HG03103 (cell line): ENCODE measurements at regions not wholly inside any gene's neighbourhood (a gene's known extent, or its start where the extent isn't known, plus 50 kb on each side); places are given as distances from the start of the nearest gene placed in this dataset.

Source experiments
- ATAC-seq: cut with Tn5 transposase; IDR thresholded peaks from one replicate; pipeline ENCODE4 v1.9.1; 2021; ENCODE audit warnings: low read depth; ENCODE audit not compliant: unreplicated experiment

GRCh38 chr14:87816416-87816815 is 176.6 kb downstream of the GALC start:
- ATAC-seq = no peak

DNA sequence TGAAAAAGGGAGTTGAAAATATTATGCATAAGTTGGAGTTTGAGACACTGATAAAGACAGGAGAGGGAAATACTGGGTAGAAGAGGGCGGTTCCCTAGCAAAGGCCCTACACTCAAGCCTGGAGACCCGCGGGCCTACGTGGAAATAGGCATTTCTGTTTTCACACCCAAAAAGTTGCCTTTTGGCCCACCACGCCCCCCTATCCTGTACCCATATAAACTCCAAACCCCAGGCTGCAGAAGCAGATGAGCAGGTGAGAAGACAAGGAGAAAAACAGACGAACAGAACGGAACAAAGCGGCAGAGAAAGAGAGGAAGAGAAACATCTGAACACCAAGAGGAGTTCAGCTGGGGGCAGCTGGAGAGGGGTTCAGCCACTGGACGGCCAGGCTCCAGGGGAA is 177.9 kb downstream of the GALC start:
- no peak for ATAC-seq

GRCh38 chr14:87813686-87814085 is 179.3 kb downstream of the GALC start:
- ATAC-seq = no peak

- ATAC-seq = no peak
These were observed 179.8 kb downstream of the GALC start for GRCh38 chr14:87813211-87813610.

DNA sequence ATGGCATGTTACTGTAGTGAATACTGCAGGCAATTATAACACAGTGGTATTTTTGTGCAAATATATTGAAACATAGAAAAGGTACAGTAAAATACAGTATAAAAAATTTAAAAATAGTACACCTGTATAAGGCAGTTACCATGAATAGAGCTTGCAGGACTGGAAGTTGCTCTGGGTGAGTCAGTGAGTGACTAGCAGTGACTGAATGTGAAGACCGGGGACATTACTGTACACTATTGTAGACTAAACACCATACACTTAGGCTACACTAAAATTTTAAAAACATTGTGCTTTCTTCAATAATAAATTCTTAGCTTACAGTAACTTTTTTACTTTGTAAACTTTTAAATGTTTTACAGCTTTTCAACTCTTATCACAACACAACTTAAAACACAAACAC is 181.7 kb downstream of the GALC start:
- no peak for ATAC-seq

GRCh38 chr14:87810711-87811110 is 182.3 kb downstream of the GALC start:
- no peak for ATAC-seq

- no peak for ATAC-seq
These were observed 183.7 kb downstream of the GALC start for GRCh38 chr14:87809261-87809660.

DNA sequence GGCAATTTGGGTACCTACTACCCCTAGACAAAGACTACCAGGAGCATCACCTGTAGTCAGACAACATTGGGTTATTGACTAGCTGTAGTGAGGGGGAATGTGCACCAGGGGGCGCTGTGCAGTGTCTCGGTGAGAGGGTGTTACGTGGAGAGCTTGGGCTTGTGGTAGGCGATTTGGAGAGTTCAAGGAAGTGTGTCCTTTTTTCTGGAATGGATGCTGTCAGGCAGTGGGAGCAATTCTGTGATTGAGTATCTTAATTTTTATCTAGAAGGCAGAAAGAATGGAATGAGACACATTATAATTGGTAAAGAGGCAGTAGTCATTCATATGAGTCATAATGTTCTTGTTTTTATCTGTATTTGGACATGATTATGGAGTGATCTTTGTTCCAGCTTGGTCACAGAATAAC is 187.7 kb downstream of the GALC start:
- peak; percentile 95 for ATAC-seq

DNA sequence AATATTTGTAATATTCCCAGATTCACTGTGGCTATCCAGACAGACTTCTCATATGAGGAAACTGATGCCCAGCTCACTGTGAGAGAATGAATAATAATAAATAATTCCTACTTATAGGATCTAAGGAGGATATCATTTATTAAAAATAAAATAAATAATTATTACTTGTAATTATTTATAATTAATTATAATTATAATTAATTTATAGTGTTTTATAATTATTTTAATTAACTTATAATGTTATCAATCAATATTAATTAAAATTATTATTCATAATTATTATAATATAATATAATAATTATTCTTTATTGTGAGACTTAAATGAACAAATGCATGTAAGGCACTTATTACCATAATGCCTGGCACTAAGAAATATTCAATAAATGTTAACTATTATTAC is 192.8 kb downstream of the GALC start:
- no peak for ATAC-seq

- ATAC-seq = no peak
These were observed 193.6 kb downstream of the GALC start for GRCh38 chr14:87799400-87799799.

DNA sequence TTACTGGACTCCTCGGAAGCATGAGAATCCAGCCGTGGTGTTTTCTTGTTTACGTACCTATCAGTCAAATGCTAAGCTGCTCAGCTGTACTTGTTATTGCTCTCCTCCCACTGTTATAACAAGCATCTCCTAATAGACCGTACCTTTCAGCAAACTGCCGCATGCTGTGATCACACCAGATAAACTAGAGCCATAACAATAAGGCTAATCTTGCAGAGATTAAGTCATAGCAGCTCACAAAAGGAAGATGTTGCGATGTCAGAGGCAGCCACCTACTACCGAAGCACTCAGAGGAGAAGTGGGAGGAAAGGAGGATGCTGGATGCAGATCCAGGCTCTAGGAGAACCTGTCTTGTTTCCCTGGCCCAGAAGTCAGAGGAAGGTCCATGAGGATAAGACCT is 196.0 kb downstream of the GALC start:
- no peak for ATAC-seq

DNA sequence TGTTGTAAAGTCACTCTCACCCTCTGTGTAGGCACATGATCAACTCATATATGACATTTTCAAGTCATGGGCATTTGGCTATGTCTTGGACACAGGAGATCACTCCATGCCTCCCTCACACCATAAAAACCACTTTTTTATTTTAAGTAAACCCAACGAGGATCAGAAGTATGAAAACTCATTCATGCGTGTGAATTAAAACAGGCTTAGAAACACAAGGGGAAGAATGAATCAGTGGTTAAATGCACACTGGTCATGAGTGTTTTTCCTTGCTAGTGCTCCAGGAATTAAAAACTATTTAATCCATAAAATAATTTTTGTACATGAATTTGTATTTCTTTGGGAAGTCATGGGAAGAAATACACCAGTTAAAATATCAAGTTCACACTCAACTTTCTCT is 198.4 kb downstream of the GALC start:
- no peak for ATAC-seq

DNA sequence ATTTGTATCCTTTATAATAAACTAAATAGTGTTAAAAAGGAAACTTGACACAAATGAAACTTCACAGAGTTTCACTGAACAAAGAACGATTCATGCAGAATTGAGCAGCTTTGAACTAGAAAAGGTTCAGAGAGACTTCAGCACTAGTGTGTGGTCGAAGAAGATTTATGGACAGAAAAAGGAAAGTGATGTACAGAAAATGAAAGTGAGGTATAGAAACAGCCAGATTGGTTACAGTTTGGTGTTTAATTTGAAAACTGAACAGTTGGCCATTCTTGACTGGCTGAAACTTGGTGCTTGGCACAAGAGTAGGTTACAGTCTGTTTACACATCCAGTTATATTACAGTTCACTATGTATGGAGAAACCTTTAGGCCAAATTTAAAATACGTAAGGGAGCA is 207.1 kb downstream of the GALC start:
- no peak for ATAC-seq

GRCh38 chr14:87784386-87784785 is 208.6 kb downstream of the GALC start:
- ATAC-seq = no peak

DNA sequence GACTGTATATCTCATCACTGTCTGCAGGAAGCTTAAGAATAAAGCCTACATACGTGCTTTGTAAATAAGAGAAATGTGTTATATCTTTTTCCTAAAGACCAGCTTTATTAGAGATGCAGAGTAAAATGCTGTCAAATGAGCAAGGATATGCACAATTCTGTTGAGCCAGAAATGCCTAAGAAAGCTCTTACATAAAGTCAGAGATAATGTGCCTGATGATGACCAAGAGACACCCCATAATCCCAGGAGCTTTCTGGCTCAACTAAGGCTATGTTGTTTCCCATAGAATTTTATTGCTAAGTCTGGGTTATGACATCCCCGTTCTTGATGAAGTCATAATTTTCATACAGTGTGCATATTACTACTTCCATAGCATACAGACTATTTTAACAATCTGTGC is 209.9 kb downstream of the GALC start:
- ATAC-seq = no peak

- ATAC-seq = no peak
These were observed 220.1 kb downstream of the GALC start for GRCh38 chr14:87772854-87773253.

DNA sequence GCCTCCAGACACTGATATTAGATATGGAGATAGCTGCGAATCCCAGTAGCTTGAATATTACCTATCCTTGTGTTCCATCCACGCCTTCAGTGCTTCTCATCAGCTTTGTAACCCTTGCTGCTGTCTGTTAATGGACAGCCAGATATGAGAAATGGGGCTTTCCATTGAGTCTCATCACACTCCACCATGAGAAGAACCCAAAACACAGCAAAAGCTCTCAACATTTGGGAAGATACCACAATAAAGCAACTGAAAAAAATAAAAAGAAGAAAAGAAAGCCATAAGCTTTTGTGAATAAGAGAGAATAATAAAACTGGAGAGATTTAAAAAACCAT is 225.4 kb downstream of the GALC start:
- no peak for ATAC-seq

- no peak for ATAC-seq
These were observed 234.1 kb downstream of the GALC start for GRCh38 chr14:87758876-87759275.

DNA sequence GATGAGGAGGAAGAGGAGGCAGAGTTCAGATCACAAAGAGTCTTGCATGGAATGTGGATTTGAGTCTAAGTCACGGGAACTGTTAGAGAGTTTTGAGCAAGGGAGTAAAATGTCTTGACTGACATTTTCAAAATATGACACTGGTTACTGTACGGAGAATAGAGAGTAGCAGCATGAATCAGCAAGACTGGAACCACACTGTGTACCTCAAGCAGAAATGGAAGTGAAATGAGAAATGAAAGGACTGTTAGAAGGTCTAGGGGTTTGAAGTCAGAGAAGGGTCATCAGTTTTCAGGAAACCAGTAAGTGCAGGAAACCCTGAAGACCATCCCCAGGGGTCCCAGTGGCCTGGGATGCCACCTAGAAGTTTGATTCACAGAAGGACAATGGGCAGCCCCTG is 236.3 kb downstream of the GALC start:
- ATAC-seq = no peak

GRCh38 chr14:87754520-87755223 is 238.3 kb downstream of the GALC start:
- ATAC-seq = no peak

- ATAC-seq = no peak
These were observed 244.4 kb downstream of the GALC start for GRCh38 chr14:87748558-87748957.

- ATAC-seq = peak; percentile 71
These were observed 247.4 kb downstream of the GALC start for GRCh38 chr14:87745507-87746118.
